ENCODE measurements at regions not wholly inside any gene's neighbourhood (a gene's known extent, or its start where the extent isn't known, plus 50 kb on each side); places are given as distances from the start of the nearest gene placed in this dataset.

DNA sequence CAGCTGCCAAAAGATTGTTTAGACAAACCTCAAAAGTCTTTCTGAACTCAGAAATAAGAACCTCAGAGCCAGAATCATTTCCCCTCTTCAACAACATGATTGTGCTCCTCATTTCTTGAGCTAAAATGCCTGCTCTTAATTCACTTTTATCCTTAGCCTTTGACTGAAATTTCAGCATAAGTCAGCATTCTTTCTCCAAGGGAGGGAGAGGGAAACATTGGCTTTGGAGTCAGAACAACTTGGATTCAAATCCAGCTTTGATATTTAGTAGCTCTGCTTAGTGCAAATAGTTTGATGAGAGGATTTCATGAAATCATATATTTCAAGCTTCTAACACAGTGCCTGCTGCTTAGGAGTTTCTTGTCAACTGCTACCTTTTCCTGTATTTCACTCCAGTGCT is 484.6 kb upstream of the INTU start:
- no peak for DNase-seq

GRCh38 chr4:127149086-127149485 is 483.7 kb upstream of the INTU start:
- DNase-seq = no peak

- DNase-seq = no peak
Observed at GRCh38 chr4:127151941-127152340, 480.8 kb upstream of the INTU start.

GRCh38 chr4:127155116-127155515 is 477.6 kb upstream of the INTU start:
- DNase-seq = no peak

GRCh38 chr4:127155555-127155954 is 477.2 kb upstream of the INTU start:
- no peak for DNase-seq

DNA sequence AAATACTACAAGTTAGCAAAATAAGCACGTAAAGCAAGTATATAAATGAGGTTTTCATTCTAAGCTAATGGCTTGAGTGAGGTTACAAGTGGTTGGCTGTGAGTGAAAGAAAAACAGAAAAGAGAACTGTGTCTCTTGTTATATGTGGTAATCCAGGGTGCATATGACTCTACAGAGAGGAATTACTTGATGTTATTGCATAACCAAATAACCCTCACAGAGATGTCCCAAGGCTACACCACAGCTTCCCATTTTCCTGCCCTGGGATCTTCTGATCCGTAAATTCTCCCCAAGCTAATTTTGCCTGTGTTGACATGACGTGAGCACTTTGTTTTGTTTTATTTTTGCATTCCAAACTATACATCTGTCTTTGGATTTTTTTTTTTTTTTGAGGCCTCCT is 470.0 kb upstream of the INTU start:
- no peak for DNase-seq

DNA sequence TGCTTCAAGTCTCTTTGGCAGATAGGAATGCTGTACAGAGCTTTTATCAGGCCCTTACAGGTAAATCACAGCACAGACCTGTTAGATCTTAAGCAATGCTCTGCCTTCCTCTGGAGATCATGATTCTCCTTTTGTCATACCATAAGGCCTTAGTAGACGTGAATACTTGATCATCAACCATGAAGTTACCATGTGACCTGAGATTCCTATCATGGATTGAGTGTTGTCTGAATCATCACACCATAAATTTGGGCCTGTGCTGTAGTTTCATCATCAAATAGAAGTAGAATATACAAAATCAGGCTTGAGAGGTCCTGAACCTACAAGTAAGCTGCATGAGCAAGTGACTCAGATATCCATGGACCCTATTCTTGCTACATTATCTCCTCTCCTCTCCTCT is 466.8 kb upstream of the INTU start:
- DNase-seq = no peak

DNA sequence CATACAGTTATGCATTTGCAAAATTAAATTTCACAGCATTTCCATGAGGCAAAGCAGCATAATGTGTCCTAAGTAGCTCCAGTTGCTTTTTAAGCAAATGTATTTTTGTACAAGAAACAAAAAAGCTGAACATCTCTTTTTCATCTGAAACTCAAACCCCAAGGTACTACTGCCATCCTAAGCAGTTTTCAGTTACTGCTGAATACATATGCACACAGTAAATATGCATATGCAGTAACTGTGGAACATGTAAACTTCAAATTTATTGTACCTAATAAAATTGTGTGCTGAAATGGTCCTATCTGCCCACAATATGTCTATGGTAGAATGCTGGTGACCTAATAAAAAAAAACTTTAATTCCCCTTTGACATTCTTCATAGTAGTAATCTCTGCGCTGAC is 458.6 kb upstream of the INTU start:
- DNase-seq = no peak

DNA sequence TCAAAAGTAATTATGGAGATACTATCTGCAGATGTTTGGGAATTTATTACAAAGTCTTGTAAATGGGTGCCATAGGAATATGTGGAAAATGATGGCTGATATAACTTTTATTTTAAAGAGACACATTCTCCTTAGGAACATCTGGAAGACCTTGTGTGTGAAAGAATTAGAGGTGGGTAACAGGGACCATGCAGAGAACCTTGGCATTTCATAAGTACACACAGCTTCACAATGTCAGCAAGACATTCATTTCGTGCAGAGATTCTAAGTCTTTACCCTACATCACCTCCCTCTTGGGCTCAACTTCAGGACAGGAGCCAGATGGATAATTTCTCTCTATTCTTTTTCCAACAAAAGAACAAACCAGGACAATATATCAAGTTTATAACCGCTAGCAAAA is 458.1 kb upstream of the INTU start:
- DNase-seq = no peak

DNA sequence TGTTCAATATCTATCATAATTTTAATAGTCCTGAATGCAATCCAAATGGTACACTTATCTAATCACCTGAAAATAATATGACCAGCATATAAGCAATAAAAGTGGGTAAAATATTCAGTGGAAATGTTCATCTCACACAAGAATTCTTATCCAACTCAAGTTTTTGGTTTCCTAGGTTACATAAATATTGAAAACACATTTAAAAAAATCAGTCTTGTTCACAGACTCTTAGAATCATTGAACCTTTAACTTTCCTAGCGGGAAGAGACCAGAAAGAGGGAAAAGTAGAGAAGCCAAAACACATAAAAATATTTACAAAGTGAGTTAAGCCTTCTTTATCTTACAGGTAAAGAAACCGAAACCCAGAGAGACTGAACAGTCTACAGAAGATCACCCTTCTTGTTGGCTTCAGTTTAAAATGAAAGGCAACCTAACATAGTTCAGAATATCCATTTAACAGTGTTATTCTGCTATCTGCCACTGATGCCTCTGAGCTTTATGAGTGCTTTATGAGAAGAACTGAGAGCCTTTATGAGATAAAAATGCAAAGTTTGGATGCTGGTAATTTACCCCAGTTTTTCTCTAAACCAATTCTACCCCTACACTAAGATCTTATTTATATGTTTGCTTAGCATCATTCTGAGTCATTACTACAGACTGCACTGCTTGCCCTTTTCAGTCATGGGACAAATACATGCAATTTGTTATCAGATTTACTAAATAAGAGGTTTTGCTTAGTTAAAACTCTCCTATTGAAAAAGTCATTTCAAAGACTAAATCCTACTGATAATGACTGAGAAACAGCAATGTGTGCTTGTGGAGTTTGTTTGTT is 453.3 kb upstream of the INTU start:
- DNase-seq = no peak

- DNase-seq = no peak
Observed at GRCh38 chr4:127181001-127181400, 451.8 kb upstream of the INTU start.

DNA sequence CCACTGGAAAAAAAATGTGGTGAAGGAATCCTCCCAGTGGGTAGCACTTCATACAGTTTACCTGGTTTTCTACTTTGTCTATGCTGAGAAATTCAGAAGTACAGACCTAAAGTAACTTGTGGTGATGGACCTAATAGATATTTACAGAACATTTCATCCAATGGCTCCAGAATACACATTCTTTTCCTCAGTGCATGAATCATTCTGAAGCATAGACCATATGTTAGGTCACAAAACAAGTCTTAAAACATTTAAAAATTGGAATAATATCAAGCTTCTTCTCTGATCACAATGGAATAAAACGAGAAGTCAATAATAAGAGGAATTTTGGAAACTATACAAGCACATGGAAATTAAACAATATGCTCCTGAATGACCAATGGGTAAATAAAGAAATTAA is 450.1 kb upstream of the INTU start:
- no peak for DNase-seq

GRCh38 chr4:127188847-127189246 is 443.9 kb upstream of the INTU start:
- DNase-seq = no peak

DNA sequence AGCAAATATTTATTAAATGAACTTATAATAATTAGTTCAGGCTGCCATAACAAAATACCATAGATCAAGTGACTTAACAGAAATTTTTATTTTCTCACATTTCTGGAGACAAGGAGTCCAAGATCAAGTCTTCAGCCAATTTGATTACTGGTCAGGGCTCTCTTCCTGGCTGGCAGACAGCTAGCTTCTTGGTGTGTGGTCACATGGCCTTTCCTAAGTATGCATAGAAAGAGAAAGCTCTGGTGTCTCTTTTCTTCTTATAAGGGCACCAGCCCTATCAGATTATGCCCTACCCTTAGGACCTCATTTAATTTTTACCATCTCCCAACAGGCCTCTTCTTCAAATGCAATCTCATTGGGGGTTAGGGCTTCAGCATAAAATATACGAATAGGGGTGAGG is 438.5 kb upstream of the INTU start:
- no peak for DNase-seq

GRCh38 chr4:127196655-127197352 is 436.0 kb upstream of the INTU start:
- DNase-seq = no peak

DNA sequence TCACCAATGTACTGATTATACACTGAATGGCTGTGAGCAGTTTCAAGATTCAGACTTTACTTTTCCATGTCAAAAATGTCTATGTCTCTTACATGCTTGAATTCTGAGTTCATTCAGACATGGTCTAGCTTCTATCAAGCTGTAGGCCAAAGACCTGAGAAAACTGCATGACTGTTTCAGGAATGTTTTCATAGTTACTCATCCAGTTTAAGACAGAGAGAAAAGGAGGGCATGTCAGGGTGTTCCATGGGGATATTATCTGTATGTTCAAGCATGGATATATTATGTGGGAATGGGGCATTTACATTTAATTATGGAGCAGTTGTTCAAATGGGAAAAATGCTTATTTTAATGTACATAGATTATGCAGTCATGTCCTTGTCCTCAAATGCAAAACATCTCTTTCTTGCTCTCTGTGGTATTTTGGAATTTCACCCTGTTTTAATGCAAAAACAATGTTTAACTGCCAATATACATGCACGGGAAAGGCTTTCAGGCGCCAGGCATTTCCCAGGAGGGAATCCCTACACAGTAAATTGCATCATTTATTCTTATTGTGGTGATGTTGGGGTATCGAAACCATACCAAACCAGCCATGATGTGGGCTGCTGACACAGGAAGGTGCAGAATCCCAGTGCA is 429.1 kb upstream of the INTU start:
- DNase-seq = no peak

- DNase-seq = no peak
Observed at GRCh38 chr4:127204322-127204721, 428.4 kb upstream of the INTU start.

- no peak for DNase-seq
Observed at GRCh38 chr4:127209580-127210095, 423.1 kb upstream of the INTU start.

DNA sequence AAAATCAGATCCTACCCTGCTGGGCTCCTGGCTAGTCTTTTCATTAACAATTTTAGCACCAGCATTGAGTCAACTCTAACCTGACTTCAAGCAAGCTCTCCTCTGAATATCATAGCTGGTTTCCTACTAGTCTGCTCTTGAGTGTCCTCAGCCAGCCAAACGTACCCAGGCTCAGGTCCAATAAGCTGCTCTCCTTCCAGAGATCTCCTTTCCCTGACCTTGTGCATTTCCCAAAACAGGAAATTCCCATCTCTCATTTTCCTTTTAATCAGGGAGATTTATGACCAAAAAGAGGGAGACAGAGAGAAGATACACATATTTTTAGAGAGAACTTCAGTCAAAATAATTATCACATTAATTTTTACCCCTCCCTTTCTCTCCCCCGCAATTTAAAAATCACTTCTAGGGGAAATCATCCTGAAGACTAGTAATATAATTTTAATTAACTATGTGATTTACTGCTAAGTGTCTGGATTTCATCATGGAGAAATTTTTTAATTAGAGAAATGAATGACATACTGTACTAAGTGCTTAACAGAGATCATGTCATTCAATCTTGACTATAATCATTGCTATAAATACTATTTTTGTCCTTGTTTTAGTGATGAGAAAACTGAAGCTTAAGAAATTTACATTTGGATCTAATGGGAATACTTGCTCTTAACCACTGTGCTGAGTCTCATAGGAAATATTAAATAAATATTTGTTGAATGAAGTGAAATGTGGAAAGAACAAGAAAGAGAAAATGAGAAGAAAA is 421.7 kb upstream of the INTU start:
- no peak for DNase-seq

GRCh38 chr4:127211650-127212560 is 420.9 kb upstream of the INTU start:
- no peak for DNase-seq

- no peak for DNase-seq
Observed at GRCh38 chr4:127212701-127213100, 420.1 kb upstream of the INTU start.

DNA sequence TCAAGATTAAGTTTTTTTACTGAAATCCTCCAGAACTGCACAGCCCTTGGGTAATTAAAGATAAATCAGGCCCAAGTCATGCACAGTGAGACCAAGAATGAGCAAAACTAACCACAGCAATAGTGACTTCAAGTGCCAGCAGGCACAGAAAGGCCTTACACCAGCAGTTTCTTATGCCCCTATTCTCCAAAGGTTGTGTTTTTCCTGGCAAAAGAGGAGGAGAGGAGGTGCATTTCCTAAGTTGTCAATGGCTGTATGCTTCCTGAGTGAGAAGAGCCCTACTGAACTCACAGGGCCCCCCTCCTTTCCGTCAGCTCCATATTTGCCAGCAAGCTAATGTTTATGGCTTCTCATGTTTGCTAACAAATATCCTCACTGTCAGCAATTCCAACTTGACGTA is 418.7 kb upstream of the INTU start:
- no peak for DNase-seq

All from NCI-H146 (cell line).